Osteocyte (in vitro differentiated cells): ENCODE measurements at regions not wholly inside any gene's neighbourhood (a gene's known extent, or its start where the extent isn't known, plus 50 kb on each side); places are given as distances from the start of the nearest gene placed in this dataset.

Source experiments
- DNase-seq: peaks from one replicate; pipeline ENCODE4 v3.0.0; 2021; ENCODE audit warnings: mixed read lengths; ENCODE audit not compliant: unreplicated experiment; ENCODE audit errors: extremely low spot score
- H3K27ac Mint-ChIP-seq: one replicate; pipeline ENCODE4 v1.8.0; 2021; ENCODE audit warnings: mild to moderate bottlenecking, mixed read lengths; ENCODE audit not compliant: unreplicated experiment
- H3K27me3 Mint-ChIP-seq: one replicate; pipeline ENCODE4 v1.8.0; 2021; ENCODE audit warnings: mixed read lengths; ENCODE audit not compliant: unreplicated experiment
- H3K36me3 Mint-ChIP-seq: one replicate; pipeline ENCODE4 v1.8.0; 2021; ENCODE audit warnings: mixed read lengths; ENCODE audit not compliant: unreplicated experiment
- H3K4me1 Mint-ChIP-seq: one replicate; pipeline ENCODE4 v1.8.0; 2021; ENCODE audit warnings: mixed read lengths; ENCODE audit not compliant: unreplicated experiment
- H3K4me3 Mint-ChIP-seq: one replicate; pipeline ENCODE4 v1.8.0; 2021; ENCODE audit warnings: mild to moderate bottlenecking, moderate library complexity, mixed read lengths; ENCODE audit not compliant: unreplicated experiment
- H3K9me3 Mint-ChIP-seq: one replicate; pipeline ENCODE4 v1.8.0; 2021; ENCODE audit warnings: mixed read lengths; ENCODE audit not compliant: unreplicated experiment
- CTCF ChIP-seq: fragments of 200-600 bp; sonication (generic); IDR thresholded peaks from 2 replicates; pipeline ENCODE4 v1.5.0; 2021; ENCODE audit warnings: antibody characterized with exemption, mild to moderate bottlenecking, moderate library complexity

DNA sequence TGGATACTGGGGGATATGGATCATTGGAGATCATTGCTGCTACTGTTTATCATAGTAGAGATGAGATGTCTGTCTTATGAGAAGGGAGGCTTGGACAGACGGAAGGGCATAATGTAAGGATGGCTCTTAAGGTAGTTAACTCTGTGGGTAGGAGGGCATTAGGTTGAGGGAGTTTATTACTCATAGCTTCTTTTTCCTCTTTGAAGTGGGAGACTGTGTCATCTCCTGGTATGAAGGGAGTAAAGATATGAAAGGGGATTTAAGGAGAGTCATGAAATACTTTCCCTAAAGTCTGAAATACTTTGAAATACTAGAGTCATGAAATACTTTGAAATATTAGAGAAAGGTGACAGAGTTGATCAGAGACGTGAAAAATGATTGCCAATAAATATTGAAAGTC lies 255.5 kb upstream of the PITX2 start:
- H3K27me3 Mint-ChIP-seq, result peaks cover 3% of the 10 kb centered on the region
- no peak for TF ChIP-seq CTCF
- no peaks in the 10 kb centered on the region for H3K4me1 Mint-ChIP-seq
- H3K36me3 Mint-ChIP-seq, result no peaks in the 10 kb centered on the region
- peaks cover 10% of the 10 kb centered on the region for H3K9me3 Mint-ChIP-seq
- DNase-seq, result no peak
- H3K27ac Mint-ChIP-seq, result no peak overlapping the region
- no peak overlapping the region for H3K4me3 Mint-ChIP-seq

DNA sequence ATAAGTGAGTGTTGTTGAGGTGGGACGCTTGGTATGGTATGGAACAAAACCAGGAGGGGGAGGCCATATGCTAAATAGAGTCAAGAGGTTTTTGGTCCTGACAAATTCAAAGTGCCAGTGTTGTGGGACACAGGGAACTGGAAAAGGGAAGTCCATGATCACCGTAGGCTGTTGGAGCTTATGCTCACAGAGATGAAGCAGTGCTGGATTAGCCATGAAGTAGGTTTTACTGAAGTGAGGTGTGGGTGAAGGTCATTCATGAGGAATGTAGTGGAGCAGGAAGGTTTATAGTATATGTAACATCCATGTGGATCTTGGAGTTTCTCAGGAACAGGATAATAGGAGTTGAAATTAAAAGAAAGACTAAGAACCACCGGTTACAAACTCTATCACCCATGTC lies 256.1 kb upstream of the PITX2 start:
- no peak for TF ChIP-seq CTCF
- no peak overlapping the region for H3K27ac Mint-ChIP-seq

DNA sequence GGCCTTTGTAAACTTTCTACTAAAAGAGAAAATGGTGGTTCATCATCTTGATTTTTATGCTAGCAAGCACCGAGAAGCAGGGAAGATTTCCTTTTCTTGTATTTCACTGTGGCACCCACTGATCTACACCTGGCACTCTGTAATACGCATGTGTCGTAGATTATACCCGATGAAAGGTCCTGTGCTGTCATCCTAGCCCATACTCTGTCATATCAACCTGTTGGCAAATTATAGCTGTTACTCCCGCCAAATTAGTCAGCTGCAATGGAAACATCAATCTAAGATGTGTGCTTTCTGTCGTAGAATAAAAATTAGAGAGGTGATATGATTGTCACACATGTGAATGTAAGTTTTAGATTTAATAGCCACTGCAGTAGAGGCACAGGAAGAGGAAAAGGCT lies 263.4 kb upstream of the PITX2 start:
- H3K4me3 Mint-ChIP-seq, result no peak overlapping the region
- H3K27ac Mint-ChIP-seq, result no peak overlapping the region
- no peaks in the 10 kb centered on the region for H3K4me1 Mint-ChIP-seq
- no peak for TF ChIP-seq CTCF
- no peaks in the 10 kb centered on the region for H3K9me3 Mint-ChIP-seq
- no peaks in the 10 kb centered on the region for H3K27me3 Mint-ChIP-seq
- H3K36me3 Mint-ChIP-seq, result no peaks in the 10 kb centered on the region
- no peak for DNase-seq

More for the DNA sequence above, 256.1 kb upstream of the PITX2 start:
- Mint-ChIP-seq H3K4me1 (no peaks in the 10 kb centered on the region), H3K36me3 (no peaks in the 10 kb centered on the region), H3K27me3 (peaks cover 3% of the 10 kb centered on the region), H3K4me3 (no peak overlapping the region), H3K9me3 (peaks cover 10% of the 10 kb centered on the region)
- DNase-seq, result no peak

DNA sequence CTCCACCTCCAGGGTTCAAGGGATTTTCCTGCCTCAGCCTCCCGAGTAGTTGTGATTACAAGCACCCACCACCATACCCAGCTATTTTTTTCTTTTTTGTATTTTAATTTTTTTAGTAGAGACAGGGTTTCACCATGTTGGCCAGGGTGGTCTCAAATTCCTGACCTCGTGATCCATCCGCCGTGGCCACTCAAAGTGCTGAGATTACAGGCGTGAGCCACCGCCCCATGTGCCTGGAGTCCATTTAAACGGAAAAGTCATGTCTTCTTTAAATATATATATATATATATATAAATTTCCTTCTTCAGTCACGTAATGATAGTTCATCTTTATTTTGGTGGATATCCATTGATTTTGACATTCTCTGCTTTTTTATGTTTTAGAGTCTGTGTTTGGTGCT lies 264.0 kb upstream of the PITX2 start:
- no peak for TF ChIP-seq CTCF
- no peak overlapping the region for H3K27ac Mint-ChIP-seq
- H3K4me3 Mint-ChIP-seq, result no peak overlapping the region
- no peaks in the 10 kb centered on the region for H3K9me3 Mint-ChIP-seq
- no peaks in the 10 kb centered on the region for H3K27me3 Mint-ChIP-seq
- H3K4me1 Mint-ChIP-seq, result no peaks in the 10 kb centered on the region
- no peaks in the 10 kb centered on the region for H3K36me3 Mint-ChIP-seq
- no peak for DNase-seq

GRCh38 chr4:110897784-110898183 lies 274.9 kb upstream of the PITX2 start:
- H3K36me3 Mint-ChIP-seq, result no peaks in the 10 kb centered on the region

More at GRCh38 chr4:110897784-110898183, 274.9 kb upstream of the PITX2 start:
- Mint-ChIP-seq H3K4me1 (no peaks in the 10 kb centered on the region), H3K27me3 (peaks cover 7% of the 10 kb centered on the region), H3K9me3 (no peaks in the 10 kb centered on the region), H3K27ac (no peak overlapping the region), H3K4me3 (no peak overlapping the region)
- no peak for DNase-seq
- no peak for TF ChIP-seq CTCF
